Posterior cingulate gyrus (tissue), 11 donors: ENCODE measurements at regions not wholly inside any gene's neighbourhood (a gene's known extent, or its start where the extent isn't known, plus 50 kb on each side); places are given as distances from the start of the nearest gene placed in this dataset.
A peak's percentile ranks its signal among the peaks of the same experiment; 100 is the strongest.

Experiments
- DNase-seq, 10 donors: peaks; one replicate each; pipeline versions ENCODE4 v3.0.0 to v3.0.0-alpha.2; 2020 to 2021; ENCODE audit warnings: mixed read lengths in 3 of 10
- intact Hi-C: fragments of 100-400 bp; cut with DNase I; formaldehyde crosslinking; loops from one replicate; pipeline ENCODE4 v1.15.1; 2023

GRCh38 chr16:79543219-79543618 is 57.3 kb downstream of the MAF start:
- intact Hi-C loops: no loop called here
- DNase-seq: no peak

DNA sequence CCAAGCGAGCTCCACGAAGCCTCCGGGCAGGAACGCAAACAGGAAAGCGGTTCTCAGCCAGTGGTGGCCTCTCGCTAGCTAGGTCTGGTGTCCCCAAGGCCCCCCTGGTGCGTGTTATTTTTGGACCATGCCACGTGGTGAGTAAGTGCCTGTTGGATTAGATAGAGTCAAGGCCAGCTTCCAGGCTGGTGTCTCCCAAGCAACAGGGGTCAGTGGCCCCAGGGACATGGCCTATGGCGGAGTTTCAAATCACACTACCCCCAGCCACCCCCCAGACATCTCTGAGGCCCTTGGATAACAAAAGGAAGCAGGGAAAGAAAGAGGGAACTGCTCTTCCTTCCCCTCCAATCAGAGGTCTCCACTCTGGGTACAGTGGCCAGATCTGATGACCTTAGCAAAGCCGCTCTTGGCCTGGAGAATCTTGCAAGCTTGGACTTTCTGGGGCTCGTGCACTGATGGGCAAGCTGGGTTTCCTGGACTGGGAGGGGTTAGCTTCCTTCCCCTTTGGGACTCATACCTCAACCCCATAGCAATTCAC is 58.2 kb downstream of the MAF start:
- peak in 5 of 10 donors; percentile 6 to 85 (median 16) for DNase-seq
- intact Hi-C loops: no loop called here

DNA sequence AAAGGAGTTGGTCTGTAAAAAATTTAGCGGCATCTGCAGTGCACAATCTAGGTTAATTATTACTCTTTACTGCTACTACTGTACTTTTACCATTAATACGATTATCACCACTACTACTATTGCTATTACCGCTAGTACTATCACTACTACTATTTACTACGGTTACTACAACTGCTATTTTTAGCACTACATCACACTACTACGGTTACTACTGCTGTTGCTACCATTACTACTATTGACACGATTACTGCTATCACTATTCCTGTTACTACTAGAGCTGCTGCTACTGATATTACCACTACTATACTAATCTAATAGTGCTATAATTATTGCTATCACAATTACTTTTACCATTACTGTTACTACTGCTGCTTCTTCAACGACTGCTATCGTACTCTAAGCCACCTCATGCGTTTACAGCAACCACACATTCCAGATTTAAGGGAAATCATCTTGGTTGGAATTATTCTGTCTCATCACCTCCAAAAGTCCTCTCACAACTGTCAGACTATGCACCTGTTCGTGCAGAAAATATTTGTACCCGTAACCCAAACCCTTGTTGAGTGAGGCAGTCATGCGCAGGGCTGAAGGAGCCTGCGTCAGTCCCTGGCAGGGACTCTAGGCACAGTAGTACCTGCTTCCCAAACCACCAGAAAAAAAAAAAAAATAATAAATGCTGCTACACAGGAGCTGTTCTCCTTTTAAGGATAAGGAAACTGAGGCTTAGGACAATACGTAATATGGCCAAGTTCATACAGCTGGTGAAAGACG is 59.5 kb downstream of the MAF start:
- intact Hi-C loops: no loop called here

DNA sequence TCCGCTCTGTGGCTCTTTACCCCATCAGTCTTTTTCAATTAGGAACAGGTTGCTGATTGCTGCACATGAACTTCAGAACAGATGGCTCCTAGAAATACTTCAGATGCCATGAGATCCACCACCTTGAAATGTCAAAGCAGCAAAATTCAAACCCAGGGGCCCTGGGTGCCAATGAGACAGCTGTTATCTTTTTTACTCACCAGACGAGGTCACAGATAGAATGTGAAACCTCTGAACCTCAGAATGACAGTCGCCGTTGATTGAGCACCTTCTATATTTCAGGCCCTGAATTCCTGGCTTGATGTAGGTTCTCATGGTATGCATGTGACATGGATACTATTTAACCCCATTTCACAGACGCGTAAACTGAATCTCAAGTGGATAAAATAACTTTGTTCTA is 63.0 kb downstream of the MAF start:
- no peak for DNase-seq
- intact Hi-C loops: no loop called here

More for the DNA sequence above, 59.5 kb downstream of the MAF start:
- DNase-seq: no peak

GRCh38 chr16:79536958-79537357 is 63.6 kb downstream of the MAF start:
- no peak for DNase-seq
- intact Hi-C loops: no loop called here

DNA sequence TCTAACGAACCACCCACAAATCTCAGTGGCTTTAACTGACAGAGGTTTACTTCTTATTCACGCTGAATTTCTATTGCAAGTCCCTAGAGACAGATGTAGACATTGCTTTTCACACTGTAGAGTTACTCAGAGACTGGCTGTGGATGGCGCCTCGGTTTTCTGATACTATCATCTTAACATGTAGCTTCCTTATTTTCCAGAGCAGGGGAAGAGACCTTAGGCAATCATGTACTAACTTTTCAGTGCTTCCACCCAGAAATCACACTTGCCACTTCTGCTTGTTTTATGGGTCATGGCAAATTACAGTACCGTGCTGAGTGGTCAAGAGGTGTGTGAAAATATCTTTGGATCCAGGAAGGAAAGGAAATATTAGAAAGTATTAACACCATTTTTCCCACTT is 65.4 kb downstream of the MAF start:
- no peak for DNase-seq
- intact Hi-C loops: no loop called here

DNA sequence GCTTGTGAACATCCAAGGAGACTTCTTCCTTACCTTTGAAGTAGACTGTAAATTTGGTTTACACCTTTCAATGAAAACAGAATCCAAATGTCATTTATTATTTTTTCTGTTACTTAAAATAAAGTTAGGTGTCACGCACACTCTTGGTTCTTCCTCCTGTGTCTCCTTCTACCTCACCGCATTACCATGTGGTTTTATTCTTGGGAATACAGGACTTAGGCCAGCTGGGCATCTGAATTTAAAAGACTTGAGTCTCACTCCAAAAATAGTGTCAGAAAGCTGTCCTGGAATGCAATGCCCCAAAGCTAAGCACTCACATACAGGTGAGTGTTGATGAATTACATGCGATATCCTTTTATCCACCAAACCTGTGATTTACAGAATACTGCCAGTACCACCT is 66.4 kb downstream of the MAF start:
- no peak for DNase-seq
- intact Hi-C loops: no loop called here

- intact Hi-C loops: no loop called here
- DNase-seq: no peak
Observed at GRCh38 chr16:79533292-79533691, 67.2 kb downstream of the MAF start.

DNA sequence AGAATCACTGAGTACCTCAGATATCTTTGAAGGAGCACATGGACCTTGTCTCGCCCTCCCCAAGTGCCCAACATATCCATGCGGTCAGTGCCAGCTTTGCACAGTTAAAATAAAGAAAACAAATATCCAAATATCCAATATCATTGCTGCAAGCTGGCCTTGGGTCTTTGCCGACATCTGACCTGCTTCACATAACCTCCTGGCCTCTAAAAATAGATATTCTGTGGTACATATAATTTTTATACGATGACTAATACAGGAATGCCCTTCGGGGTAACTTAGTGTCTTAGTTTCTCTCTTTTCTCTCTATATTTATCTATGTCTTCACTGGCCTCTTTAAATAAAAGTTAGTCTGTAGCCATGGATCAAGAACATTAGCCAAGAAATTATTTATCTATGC is 67.8 kb downstream of the MAF start:
- intact Hi-C loops: no loop called here

DNA sequence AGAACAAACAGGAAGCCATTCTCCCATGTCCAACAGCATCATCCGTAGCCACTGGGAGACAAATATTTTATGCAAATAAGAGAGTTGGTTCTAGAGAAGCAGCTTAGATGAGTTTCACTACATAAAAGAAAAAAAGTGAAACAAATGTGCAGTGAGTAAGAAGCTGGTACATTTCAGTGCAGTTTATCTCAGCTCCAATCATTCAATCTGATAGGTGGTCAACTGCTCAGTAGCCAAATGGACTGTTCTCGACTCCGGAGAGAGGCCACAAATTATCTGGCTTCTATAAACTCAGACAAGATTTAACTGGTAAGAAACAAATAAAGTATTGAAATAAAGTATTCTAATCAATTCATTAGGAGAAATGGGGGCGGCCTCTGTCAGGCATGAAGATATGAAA is 68.3 kb downstream of the MAF start:
- intact Hi-C loops: no loop called here
- no peak for DNase-seq

More for the DNA sequence above, 67.8 kb downstream of the MAF start:
- DNase-seq: no peak

DNA sequence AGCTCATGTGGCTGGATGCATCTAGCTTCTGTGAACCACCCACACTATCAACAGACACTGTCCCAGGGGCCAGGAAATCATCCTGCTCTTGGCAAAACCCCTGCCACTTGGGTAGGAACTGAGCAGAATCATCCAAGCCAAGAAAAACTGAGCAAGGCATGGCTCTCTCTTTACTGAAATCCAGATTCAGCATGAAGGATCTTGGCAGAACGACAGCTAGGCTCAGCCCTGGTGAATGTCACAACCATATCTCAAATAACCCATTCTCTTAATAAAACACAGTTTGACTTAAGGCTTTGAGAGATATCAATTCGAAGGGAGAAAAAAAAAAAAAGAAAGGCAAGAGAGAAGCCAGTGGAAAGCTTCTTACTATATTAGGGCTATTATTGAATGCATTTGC is 72.2 kb downstream of the MAF start:
- intact Hi-C loops: no loop called here
- no peak for DNase-seq

- intact Hi-C loops: no loop called here
- DNase-seq: no peak
Observed at GRCh38 chr16:79523971-79524370, 76.6 kb downstream of the MAF start.

DNA sequence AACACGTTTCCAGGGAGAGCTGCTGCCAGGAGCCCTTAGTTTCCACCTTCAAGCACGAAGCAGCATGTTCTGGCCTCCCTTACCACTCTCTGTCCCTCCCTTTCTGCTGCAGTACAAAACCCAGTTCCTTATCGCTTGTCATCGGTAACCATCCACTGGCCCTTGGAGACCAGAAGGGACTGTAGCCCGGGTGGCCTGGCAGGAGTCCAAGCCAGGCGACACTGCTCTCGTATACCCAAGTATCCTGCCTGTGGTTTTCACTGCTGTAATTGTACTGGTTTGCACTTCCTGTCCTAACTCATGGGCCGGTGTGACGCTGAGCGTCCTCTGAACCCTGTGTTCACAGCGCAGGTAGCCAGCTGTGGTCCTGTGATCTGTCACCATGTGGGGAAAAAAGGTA is 81.1 kb downstream of the MAF start:
- intact Hi-C loops: no loop called here
- peak in 3 of 10 donors; percentile 17 to 81 (median 22) for DNase-seq

GRCh38 chr16:79517156-79517555 is 83.4 kb downstream of the MAF start:
- no peak for DNase-seq
- intact Hi-C loops: no loop called here

DNA sequence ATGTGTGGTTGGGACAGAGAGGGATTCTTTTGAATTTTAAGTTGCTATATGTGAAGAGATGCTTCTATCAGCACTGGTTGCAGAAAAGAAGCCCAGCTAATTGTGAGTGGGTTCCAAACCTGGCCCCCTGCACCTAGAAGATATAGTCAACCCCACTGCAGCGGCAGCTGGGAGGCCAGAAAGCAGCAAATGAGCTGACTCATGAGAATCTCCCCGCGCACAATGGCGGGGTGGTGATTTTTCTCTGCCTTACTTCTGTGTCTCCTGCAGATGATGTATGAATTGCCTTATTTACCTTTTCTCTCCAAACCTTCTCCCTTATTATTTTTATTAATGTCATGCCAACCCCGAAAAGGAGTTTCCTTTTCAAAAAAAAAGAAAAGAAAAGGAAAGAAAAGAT is 89.7 kb downstream of the MAF start:
- intact Hi-C loops: no loop called here
- DNase-seq: no peak

DNA sequence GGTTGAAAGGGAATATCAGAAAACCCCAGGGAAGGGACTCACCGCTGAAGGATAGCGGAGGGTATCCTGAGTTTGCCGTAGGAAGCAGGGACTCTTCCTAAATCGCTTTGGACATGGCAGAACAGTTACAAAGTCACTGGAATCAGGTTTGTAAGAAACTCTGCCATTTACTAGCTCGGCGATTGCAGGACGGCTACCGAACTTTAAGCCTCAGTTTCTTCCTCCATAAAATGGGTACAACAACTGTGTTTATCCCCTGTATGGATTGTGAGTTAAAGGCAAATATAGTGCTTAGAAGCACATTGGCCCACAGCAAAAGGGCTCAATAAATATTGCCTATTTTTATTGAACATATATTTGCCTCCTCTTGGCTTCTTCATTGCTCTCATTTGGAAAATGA is 90.6 kb downstream of the MAF start:
- intact Hi-C loops: no loop called here
- DNase-seq: no peak

DNA sequence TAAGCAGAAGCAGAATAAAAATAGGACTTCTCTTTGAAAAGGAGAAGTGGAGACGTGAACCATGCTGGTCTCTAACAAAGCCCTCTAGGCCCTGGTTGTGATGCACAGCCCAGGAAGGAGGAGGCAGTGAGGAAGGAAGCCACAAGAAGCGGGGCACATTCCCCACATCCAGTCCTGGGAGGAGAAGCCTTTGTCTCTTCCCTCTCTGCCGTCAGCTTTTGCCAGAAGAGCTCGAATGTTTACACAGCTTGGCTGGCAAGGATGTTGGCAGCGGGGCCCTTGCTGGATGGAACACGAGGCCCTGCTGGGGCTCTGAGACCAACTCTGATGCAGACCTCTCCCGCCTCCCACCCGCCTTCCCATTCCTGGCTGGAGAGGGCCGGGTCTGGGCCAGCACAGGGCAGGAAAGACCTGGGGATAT is 91.3 kb downstream of the MAF start:
- peak; percentile 26 to 91 (median 56) for DNase-seq
- intact Hi-C loops: no loop called here

- DNase-seq: no peak
- intact Hi-C loops: no loop called here
Observed at GRCh38 chr16:79508294-79508693, 92.2 kb downstream of the MAF start.

GRCh38 chr16:79505344-79505743 is 95.2 kb downstream of the MAF start:
- intact Hi-C loops: no loop called here
- no peak for DNase-seq

DNA sequence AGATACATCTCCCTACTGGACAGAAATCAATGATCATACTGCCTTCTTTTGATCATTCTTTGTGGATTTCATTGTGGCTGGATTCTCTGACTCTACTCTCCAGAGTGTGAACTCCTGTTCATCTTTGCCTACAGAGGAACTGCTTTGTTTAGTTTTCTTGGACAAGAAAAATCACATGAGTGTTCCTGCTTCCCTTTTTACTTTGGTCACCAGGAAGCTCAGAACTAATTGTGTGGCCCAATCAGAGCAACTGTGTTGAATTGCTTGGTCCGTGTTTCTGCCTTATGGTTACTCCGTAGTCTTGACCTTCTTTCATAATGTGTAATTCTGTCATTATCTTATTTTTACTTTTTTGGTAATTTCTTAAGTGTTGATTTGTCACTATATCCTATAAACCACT is 97.0 kb downstream of the MAF start:
- DNase-seq: no peak
- intact Hi-C loops: no loop called here

DNA sequence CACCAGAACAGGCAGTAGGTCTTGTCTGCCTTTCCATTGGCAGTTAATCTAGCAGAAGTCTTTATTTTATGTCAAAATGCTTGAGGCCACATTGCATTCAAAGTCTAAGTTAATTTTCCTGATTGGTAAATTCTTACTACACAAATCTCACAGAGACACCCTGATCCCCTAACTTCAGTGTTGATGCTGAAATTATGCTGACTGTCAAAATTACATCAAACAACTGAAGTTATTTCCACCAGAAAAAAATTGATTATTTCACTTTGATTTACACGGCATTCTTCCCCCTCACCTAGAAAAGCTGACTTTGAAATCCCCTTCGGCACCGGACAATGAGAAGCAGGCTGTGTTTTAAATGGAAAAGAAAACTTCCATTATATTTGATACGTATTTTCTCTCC is 99.1 kb downstream of the MAF start:
- no peak for DNase-seq
- intact Hi-C loops: no loop called here

DNA sequence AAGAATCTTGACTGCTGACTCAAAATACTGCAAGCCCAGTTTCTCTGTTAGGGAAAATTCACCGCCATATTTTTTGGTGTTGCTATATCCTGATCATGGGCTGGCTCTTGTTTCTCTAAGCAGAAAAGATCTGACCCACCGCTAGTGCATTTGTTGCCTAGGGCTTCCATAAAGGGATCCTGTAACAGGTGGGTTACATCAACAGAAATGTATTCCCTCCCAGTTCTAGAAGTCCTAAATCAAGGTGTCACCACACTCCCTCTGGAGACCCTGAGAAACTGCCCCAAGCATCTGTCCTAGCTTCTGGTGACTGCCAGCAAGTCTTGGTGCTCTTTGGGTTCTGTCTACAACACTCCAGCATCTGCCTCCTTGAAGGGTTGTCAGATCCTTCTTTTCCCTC is 99.7 kb downstream of the MAF start:
- no peak for DNase-seq
- intact Hi-C loops: no loop called here

DNA sequence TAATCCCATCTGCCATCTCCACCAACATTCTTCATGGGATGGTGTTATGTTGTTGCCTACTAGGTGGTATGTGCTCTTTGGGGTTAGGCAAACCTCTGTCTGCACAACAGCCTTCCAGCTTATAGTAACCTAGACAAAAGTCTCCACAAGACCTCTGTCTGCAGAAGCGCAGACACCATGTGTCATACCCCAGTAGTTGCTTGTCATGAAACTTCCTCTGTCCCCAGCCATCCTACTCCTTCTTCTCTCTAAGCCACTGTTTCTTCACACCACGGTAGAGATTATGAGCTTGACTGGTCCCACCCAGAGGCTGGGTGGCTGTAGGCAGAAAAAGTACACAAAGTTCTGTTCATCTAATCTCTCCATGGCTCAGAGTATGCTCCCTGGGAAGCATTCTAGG is 100.3 kb downstream of the MAF start:
- no peak for DNase-seq
- intact Hi-C loops: no loop called here
